H1 (cell line): ENCODE measurements at regions not wholly inside any gene's neighbourhood (a gene's known extent, or its start where the extent isn't known, plus 50 kb on each side); places are given as distances from the start of the nearest gene placed in this dataset.

Experiments used
- CTCF ChIA-PET: fragments of 300-600 bp; sonication (Branson Sonifier 250); formaldehyde crosslinking; loops from one replicate; lab custom pipeline; 2021; ENCODE audit not compliant: partially characterized antibody; lab: Charles Lee
- POLR2A ChIA-PET: fragments of 300-600 bp; sonication (Branson Sonifier 250); formaldehyde crosslinking; loops from one replicate; lab custom pipeline; 2021; ENCODE audit warnings: inconsistent platforms; ENCODE audit not compliant: partially characterized antibody; lab: Charles Lee
- DNase-seq, 2 experiments: peaks; one replicate each; pipeline versions ENCODE4 v3.0.0 to v3.0.0-alpha.2; 2010 to 2022; ENCODE audit warnings: low spot score in 2 of 2, low read depth in 1 of 2, mixed read lengths in 1 of 2
- FAIRE-seq: peaks from 2 replicates; lab custom pipeline; 2011; peaks lifted over from hg19 to GRCh38; lab: Jason Lieb, UNC
- H2AFZ ChIP-seq: 2 replicates; pipeline ENCODE4 v1.8.1; 2012; ENCODE audit warnings: low read length, inconsistent platforms
- H2AK5ac ChIP-seq: 2 replicates; pipeline ENCODE4 v1.6.1; 2013; ENCODE audit warnings: low read depth, low read length
- H2BK120ac ChIP-seq: replicated peaks from 2 replicates; pipeline ENCODE3; 2013; ENCODE audit warnings: low read depth, low read length, inconsistent platforms
- H2BK12ac ChIP-seq: 2 replicates; pipeline ENCODE4 v1.6.1; 2013; ENCODE audit warnings: low read depth, low read length
- H2BK15ac ChIP-seq: 2 replicates; pipeline ENCODE4 v1.6.1; 2013; ENCODE audit warnings: low read length
- H2BK20ac ChIP-seq: 2 replicates; pipeline ENCODE4 v1.6.1; 2013; ENCODE audit warnings: low read length
- H2BK5ac ChIP-seq: 2 replicates; pipeline ENCODE4 v1.6.1; 2013; ENCODE audit warnings: low read depth, low read length
- H3K14ac ChIP-seq: 2 replicates; pipeline ENCODE4 v1.6.1; 2013; ENCODE audit warnings: inconsistent platforms; ENCODE audit not compliant: insufficient read length
- H3K18ac ChIP-seq: 2 replicates; pipeline ENCODE4 v1.6.1; 2013; ENCODE audit warnings: low read length; ENCODE audit errors: extremely low read depth
- H3K23ac ChIP-seq: 2 replicates; pipeline ENCODE4 v1.6.1; 2013; ENCODE audit warnings: inconsistent platforms; ENCODE audit not compliant: insufficient read length
- H3K23me2 ChIP-seq: 2 replicates; pipeline ENCODE4 v1.6.1; 2013; ENCODE audit warnings: low read depth, low read length
- H3K27ac ChIP-seq: 2 replicates; pipeline ENCODE4 v1.6.1; 2011; ENCODE audit warnings: low read depth, low read length, inconsistent platforms
- H3K27me3 ChIP-seq, 4 experiments: replicated peaks in 1 of 4; 1 replicate in 1 of 4; 2 replicates in 3 of 4; pipeline versions ENCODE4 v1.6.1 to v1.8.1; 2011 to 2013; ENCODE audit warnings: low read length in 3 of 4, mild to moderate bottlenecking in 3 of 4, inconsistent platforms in 2 of 4, mixed read lengths in 2 of 4, moderate library complexity in 1 of 4; ENCODE audit not compliant: control insufficient read depth in 3 of 4, insufficient read depth in 3 of 4; ENCODE audit errors: extremely low read depth in 1 of 4
- H3K36me3 ChIP-seq, 4 experiments: 2 replicates each; pipeline versions ENCODE4 v1.6.1 to v1.8.1; 2011 to 2013; ENCODE audit warnings: mild to moderate bottlenecking in 4 of 4, low read length in 3 of 4, moderate library complexity in 2 of 4, control low read depth in 1 of 4, inconsistent platforms in 1 of 4; ENCODE audit not compliant: insufficient read depth in 4 of 4, control insufficient read depth in 2 of 4
- H3K4ac ChIP-seq: replicated peaks from 2 replicates; pipeline ENCODE3; 2013; ENCODE audit warnings: low read length, low read depth, mixed read lengths, inconsistent platforms; ENCODE audit not compliant: insufficient read length
- H3K4me1 ChIP-seq, 4 experiments: replicated peaks in 1 of 4; 1 replicate in 1 of 4; 2 replicates in 3 of 4; pipeline versions ENCODE4 v1.6.1 to v1.8.1; 2011 to 2013; ENCODE audit warnings: low read length in 3 of 4, inconsistent platforms in 2 of 4, mixed read lengths in 1 of 4; ENCODE audit not compliant: insufficient read depth in 4 of 4, control insufficient read depth in 3 of 4
- H3K4me2 ChIP-seq, 2 experiments: 2 replicates each; pipeline versions ENCODE4 v1.6.1 to v1.8.1; 2011 to 2013; ENCODE audit warnings: low read depth in 2 of 2, low read length in 2 of 2, control low read depth in 1 of 2, inconsistent platforms in 1 of 2, mild to moderate bottlenecking in 1 of 2; ENCODE audit not compliant: insufficient read depth in 1 of 2
- H3K4me3 ChIP-seq, 4 experiments: fragments of 200-600, 300-600 bp in 1 of 4; sonication (generic), shearing (Covaris generic), sonication (Bioruptor Twin) in 1 of 4; 2 replicates each; pipeline versions ENCODE4 v1.5.1 to v1.8.1; 2011 to 2016; ENCODE audit warnings: low read length in 4 of 4, low read depth in 3 of 4, control low read depth in 2 of 4, inconsistent platforms in 2 of 4, mild to moderate bottlenecking in 2 of 4, mixed read lengths in 1 of 4, moderate library complexity in 1 of 4; ENCODE audit not compliant: insufficient read depth in 2 of 4; ENCODE audit errors: extremely low read depth in 1 of 4
- H3K56ac ChIP-seq: replicated peaks from 2 replicates; pipeline ENCODE3; 2013; ENCODE audit warnings: low read depth, mild to moderate bottlenecking, mixed read lengths, low read length, inconsistent platforms; ENCODE audit not compliant: insufficient read length
- H3K79me1 ChIP-seq: 2 replicates; pipeline ENCODE4 v1.6.1; 2013; ENCODE audit warnings: low read depth, low read length, control low read depth
- H3K79me2 ChIP-seq, 2 experiments: 2 replicates each; pipeline versions ENCODE4 v1.6.1 to v1.8.1; 2012 to 2013; ENCODE audit warnings: low read length in 2 of 2, mild to moderate bottlenecking in 2 of 2, inconsistent platforms in 1 of 2; ENCODE audit not compliant: insufficient read depth in 2 of 2, control insufficient read depth in 1 of 2
- H3K9ac ChIP-seq, 4 experiments: replicated peaks in 1 of 4; 1 replicate in 1 of 4; 2 replicates in 3 of 4; pipeline versions ENCODE4 v1.6.1 to v1.8.1; 2011 to 2013; ENCODE audit warnings: low read depth in 3 of 4, low read length in 3 of 4, control low read depth in 2 of 4, mild to moderate bottlenecking in 2 of 4, moderate library complexity in 2 of 4, inconsistent platforms in 1 of 4; ENCODE audit errors: extremely low read depth in 1 of 4
- H3K9me3 ChIP-seq, 2 experiments: 2 replicates each; pipeline versions ENCODE4 v1.6.1 to v1.8.1; 2012 to 2013; ENCODE audit warnings: mild to moderate bottlenecking in 2 of 2, moderate library complexity in 2 of 2, control low read depth in 1 of 2, inconsistent platforms in 1 of 2, low read depth in 1 of 2, low read length in 1 of 2, mixed read lengths in 1 of 2; ENCODE audit not compliant: insufficient read depth in 2 of 2
- H4K20me1 ChIP-seq, 2 experiments: replicated peaks in 1 of 2; 2 replicates each; pipeline versions ENCODE3 to v1.8.1; 2011 to 2013; ENCODE audit warnings: inconsistent platforms in 2 of 2, low read length in 2 of 2, mild to moderate bottlenecking in 1 of 2; ENCODE audit not compliant: insufficient read depth in 2 of 2, control insufficient read depth in 1 of 2
- H4K5ac ChIP-seq: 2 replicates; pipeline ENCODE4 v1.6.1; 2013; ENCODE audit warnings: low read length, low read depth, mixed read lengths, inconsistent platforms; ENCODE audit not compliant: insufficient read length
- H4K8ac ChIP-seq: 2 replicates; pipeline ENCODE4 v1.8.0; 2013; ENCODE audit warnings: mild to moderate bottlenecking, moderate library complexity, low read length, inconsistent platforms; ENCODE audit not compliant: insufficient read depth; ENCODE audit errors: extremely low read depth
- H4K91ac ChIP-seq: replicated peaks from 2 replicates; pipeline ENCODE3; 2013; ENCODE audit warnings: low read length, mixed read lengths, inconsistent platforms; ENCODE audit not compliant: insufficient read length
- GABPA ChIP-seq: IDR thresholded peaks from 2 replicates; pipeline ENCODE4 v1.6.1; 2011; ENCODE audit warnings: mild to moderate bottlenecking, low read length, moderate library complexity, borderline replicate concordance; ENCODE audit not compliant: insufficient read depth
- POLR2AphosphoS5 ChIP-seq: IDR thresholded peaks from 2 replicates; pipeline ENCODE4 v1.6.1; 2011; ENCODE audit warnings: low read depth, low read length
- SP1 ChIP-seq: IDR thresholded peaks from 2 replicates; pipeline ENCODE4 v1.6.1; 2011; ENCODE audit warnings: low read depth, low read length
- TAF1 ChIP-seq: IDR thresholded peaks from 2 replicates; pipeline ENCODE4 v1.6.1; 2011; ENCODE audit warnings: mild to moderate bottlenecking, low read depth, low read length
- TCF12 ChIP-seq: IDR thresholded peaks from 2 replicates; pipeline ENCODE4 v1.6.1; 2011; ENCODE audit warnings: low read depth, mild to moderate bottlenecking, low read length
- WGBS, 2 experiments: shearing (Covaris generic) in 1 of 2; methylation state at CpG; one replicate each; pipeline versions ENCODE4 v1.1.6 to v1.1.7; 2013 to 2015; ENCODE audit warnings: low lambda C conversion rate in 2 of 2, mixed read lengths in 2 of 2, inconsistent platforms in 1 of 2, low coverage in 1 of 2, missing lambda C conversion rate in 1 of 2; ENCODE audit not compliant: insufficient replicate concordance in 2 of 2, insufficient coverage in 1 of 2, insufficient read length in 1 of 2; ENCODE audit errors: extremely low coverage in 1 of 2, missing lambda C conversion rate in 1 of 2; 5-methylcytosine and 5-hydroxymethylcytosine counted together

GRCh38 chr12:28693565-28694219 is 455.4 kb upstream of the FAR2 start:
- Histone ChIP-seq H3K23me2 (no peaks in the 10 kb centered on the region), H2AK5ac (no peak overlapping the region), H2BK120ac (no peak overlapping the region), H3K27ac (no peak overlapping the region), H3K27me3 (no peaks in the 10 kb centered on the region), H3K36me3 (no peaks in the 10 kb centered on the region), H3K79me2 (no peaks in the 10 kb centered on the region), H4K20me1 (no peaks in the 10 kb centered on the region), H3K14ac (no peak overlapping the region), H3K9ac (no peak overlapping the region), H3K23ac (no peak overlapping the region), H2BK12ac (no peak overlapping the region), H3K4ac (no peak overlapping the region), H3K9me3 (no peaks in the 10 kb centered on the region), H4K8ac (no peak overlapping the region), H3K4me1 (no peaks in the 10 kb centered on the region), H2BK5ac (no peak overlapping the region), H2BK15ac (no peak overlapping the region), H3K79me1 (no peaks in the 10 kb centered on the region), H2BK20ac (no peak overlapping the region), H3K56ac (no peak overlapping the region), H3K4me2 (no peak overlapping the region), H2AFZ (no peak overlapping the region), H3K18ac (no peak overlapping the region), H3K4me3 (no peak overlapping the region), H4K91ac (no peak overlapping the region), H4K5ac (no peak overlapping the region)
- DNase-seq = no peak
- ChIA-PET POLR2A (no interaction called here), CTCF (no interaction called here)
- no peak for TF ChIP-seq TAF1
- TF ChIP-seq SP1 = no peak
- no peak for TF ChIP-seq POLR2AphosphoS5
- no peak for TF ChIP-seq GABPA
- no peak for TF ChIP-seq TCF12
- FAIRE-seq = no peak
- 91% methylated on average over 5 of the region's 5 CpGs; no CpG with 5 or more reads in 1 of the 2 experiments for WGBS, 2 experiments
